HCT116 (cell line): ENCODE measurements at regions not wholly inside any gene's neighbourhood (a gene's known extent, or its start where the extent isn't known, plus 50 kb on each side); places are given as distances from the start of the nearest gene placed in this dataset.

Experiments used
- ATAC-seq: fragments of 200-7000 bp; cut with Tn5 transposase; 2 replicates; pipeline ENCODE4 v1.9.1; 2020; ENCODE audit warnings: mild to moderate bottlenecking, moderate library complexity
- BruUV-seq: library from RNA; stranded (reverse); fragments of 400-500 nt; replicated peaks from 2 replicates; lab custom pipeline; 2021; lab: Mats Ljungman, UMichigan
- CTCF ChIA-PET: fragments of 300-600 bp; sonication (Branson Sonifier 250); formaldehyde crosslinking; loops from one replicate; lab custom pipeline; 2021; ENCODE audit warnings: antibody characterized with exemption; lab: Charles Lee
- POLR2A ChIA-PET: fragments of 300-600, 350-600 bp; sonication (Branson Sonifier 250); formaldehyde crosslinking; loops from one replicate; lab custom pipeline; 2021; ENCODE audit warnings: antibody characterized with exemption; lab: Charles Lee
- RAD21 ChIA-PET, 2 experiments: fragments of 300-600 bp; sonication (Branson Sonifier 250); formaldehyde crosslinking; loops; one replicate each; lab custom pipeline; 2023; ENCODE audit warnings: low total read pairs in 2 of 2; ENCODE audit not compliant: uncharacterized antibody in 2 of 2, unreplicated experiment in 2 of 2, low non-redundant PET in 1 of 2; lab: Charles Lee
- DNase-seq: peaks from one replicate; pipeline ENCODE4 v3.0.0-alpha.2; 2010; ENCODE audit warnings: low read depth, low spot score
- H2AFZ ChIP-seq: fragments of 200-600 bp; shearing (Covaris generic), sonication (generic); 2 replicates; pipeline ENCODE4 v1.6.1; 2017; ENCODE audit warnings: low read depth, mixed run types, mixed read lengths, antibody characterized with exemption, low read length; ENCODE audit not compliant: poor library complexity, severe bottlenecking
- H3K27ac ChIP-seq: 2 replicates; pipeline ENCODE4 v1.5.1; 2012; ENCODE audit warnings: low read depth, low read length
- H3K27me3 ChIP-seq: fragments of 200-600 bp; sonication (generic); 2 replicates; pipeline ENCODE4 v1.6.1; 2016; ENCODE audit warnings: mixed run types, low read length, mixed read lengths; ENCODE audit not compliant: insufficient read depth
- H3K36me3 ChIP-seq, 2 experiments: fragments of 200-500 bp in 1 of 2; fragments of 200-600 bp in 1 of 2; sonication (Bioruptor generic) in 1 of 2; sonication (generic) in 1 of 2; 2 replicates each; pipeline versions ENCODE4 v1.5.1 to v1.6.1; 2014 to 2016; ENCODE audit warnings: low read length in 2 of 2, inconsistent platforms in 1 of 2, mixed read lengths in 1 of 2, mixed run types in 1 of 2; ENCODE audit not compliant: insufficient read depth in 2 of 2, control insufficient read depth in 1 of 2
- H3K4me1 ChIP-seq, 2 experiments: fragments of 200-600 bp in 1 of 2; sonication (generic) in 1 of 2; 2 replicates each; pipeline versions ENCODE4 v1.5.1 to v1.6.1; 2012 to 2017; ENCODE audit warnings: low read length in 2 of 2, inconsistent platforms in 1 of 2, mild to moderate bottlenecking in 1 of 2, mixed read lengths in 1 of 2, mixed run types in 1 of 2, moderate library complexity in 1 of 2; ENCODE audit not compliant: insufficient read depth in 2 of 2, control insufficient read depth in 1 of 2
- H3K4me2 ChIP-seq: fragments of 200-600 bp; sonication (generic); 2 replicates; pipeline ENCODE4 v1.6.1; 2017; ENCODE audit warnings: mixed run types, low read length, mixed read lengths
- H3K4me3 ChIP-seq, 2 experiments: fragments of 200-600 bp in 1 of 2; sonication (generic) in 1 of 2; replicated peaks in 1 of 2; 2 replicates each; pipeline ENCODE4 v1.5.1; 2011 to 2016; ENCODE audit warnings: low read length in 2 of 2, control low read depth in 1 of 2, low read depth in 1 of 2, mild to moderate bottlenecking in 1 of 2, mixed read lengths in 1 of 2, mixed run types in 1 of 2
- H3K79me2 ChIP-seq: fragments of 200-600 bp; sonication (generic); 2 replicates; pipeline ENCODE4 v1.6.1; 2017; ENCODE audit warnings: mild to moderate bottlenecking, mixed run types, low read length, moderate library complexity, mixed read lengths; ENCODE audit not compliant: insufficient read depth
- H3K9ac ChIP-seq: fragments of 200-600 bp; sonication (generic); 2 replicates; pipeline ENCODE4 v1.6.1; 2016; ENCODE audit warnings: low read length, mixed read lengths
- H3K9me2 ChIP-seq: fragments of 200-600 bp; sonication (generic), shearing (Covaris generic); 2 replicates; pipeline ENCODE4 v1.6.1; 2017; ENCODE audit warnings: mixed run types, mild to moderate bottlenecking, moderate library complexity; ENCODE audit not compliant: insufficient read depth
- H3K9me3 ChIP-seq, 2 experiments: fragments of 200-500 bp in 1 of 2; fragments of 200-600 bp in 1 of 2; sonication (Bioruptor generic) in 1 of 2; sonication (generic) in 1 of 2; 2 replicates each; pipeline ENCODE4 v1.6.1; 2014 to 2017; ENCODE audit warnings: low read length in 2 of 2, mixed read lengths in 2 of 2, inconsistent platforms in 1 of 2, low read depth in 1 of 2, mild to moderate bottlenecking in 1 of 2, mixed run types in 1 of 2, moderate library complexity in 1 of 2; ENCODE audit not compliant: control insufficient read depth in 1 of 2, insufficient read depth in 1 of 2
- H4K20me1 ChIP-seq: fragments of 200-600 bp; sonication (generic), shearing (Covaris generic); 2 replicates; pipeline ENCODE4 v1.6.1; 2017; ENCODE audit warnings: mixed run types, mild to moderate bottlenecking, moderate library complexity; ENCODE audit not compliant: insufficient read depth
- ATF3 ChIP-seq: IDR thresholded peaks from 2 replicates; pipeline ENCODE4 v1.6.1; 2012
- CBX3 ChIP-seq: IDR thresholded peaks from 2 replicates; pipeline ENCODE4 v1.6.1; 2012; ENCODE audit warnings: low read depth
- CEBPB ChIP-seq: IDR thresholded peaks from 2 replicates; pipeline ENCODE4 v1.6.1; 2012; ENCODE audit warnings: low read depth
- CTCF ChIP-seq, 3 experiments: fragments of 200-600 bp in 1 of 3; sonication (generic) in 1 of 3; IDR thresholded peaks in 2 of 3; conservative IDR thresholded peaks in 1 of 3; 2 replicates each; pipeline ENCODE4 v1.5.1; 2012 to 2017; ENCODE audit warnings: low read depth in 2 of 3, low read length in 2 of 3, antibody characterized with exemption in 1 of 3, borderline replicate concordance in 1 of 3, control low read depth in 1 of 3, mild to moderate bottlenecking in 1 of 3, mixed read lengths in 1 of 3, mixed run types in 1 of 3, moderate library complexity in 1 of 3; ENCODE audit not compliant: insufficient read depth in 1 of 3
- ELF1 ChIP-seq: IDR thresholded peaks from 2 replicates; pipeline ENCODE4 v1.6.1; 2012; ENCODE audit warnings: low read depth, borderline replicate concordance
- FOSL1 ChIP-seq: IDR thresholded peaks from 2 replicates; pipeline ENCODE4 v1.6.1; 2012; ENCODE audit warnings: low read depth
- JUND ChIP-seq: IDR thresholded peaks from 2 replicates; pipeline ENCODE4 v1.6.1; 2012
- MAX ChIP-seq: IDR thresholded peaks from 2 replicates; pipeline ENCODE4 v1.6.1; 2012
- POLR2AphosphoS5 ChIP-seq: IDR thresholded peaks from 2 replicates; pipeline ENCODE4 v1.6.1; 2011; ENCODE audit warnings: mild to moderate bottlenecking, low read depth, low read length, moderate library complexity
- RAD21 ChIP-seq: IDR thresholded peaks from 2 replicates; pipeline ENCODE4 v1.6.1; 2012; ENCODE audit warnings: low read depth, mild to moderate bottlenecking
- REST ChIP-seq: IDR thresholded peaks from 2 replicates; pipeline ENCODE4 v1.6.1; 2012; ENCODE audit warnings: low read depth
- SIN3A ChIP-seq: IDR thresholded peaks from 2 replicates; pipeline ENCODE4 v1.6.1; 2012; ENCODE audit warnings: low read depth
- SP1 ChIP-seq: IDR thresholded peaks from 2 replicates; pipeline ENCODE4 v1.6.1; 2012; ENCODE audit warnings: low read depth
- SRF ChIP-seq: IDR thresholded peaks from 2 replicates; pipeline ENCODE4 v1.6.1; 2012; ENCODE audit warnings: low read depth
- YY1 ChIP-seq: IDR thresholded peaks from 2 replicates; pipeline ENCODE4 v1.6.1; 2011; ENCODE audit warnings: low read length, low read depth, moderate library complexity, mild to moderate bottlenecking; ENCODE audit not compliant: insufficient replicate concordance; ENCODE audit errors: extremely low read depth
- ZBTB33 ChIP-seq: IDR thresholded peaks from 2 replicates; pipeline ENCODE4 v1.6.1; 2011; ENCODE audit warnings: mild to moderate bottlenecking, low read length, moderate library complexity; ENCODE audit not compliant: insufficient replicate concordance; ENCODE audit errors: extremely low read depth
- ZNF274 ChIP-seq: fragments of 200-500 bp; sonication (Bioruptor generic); IDR thresholded peaks from 2 replicates; pipeline ENCODE4 v1.6.1; 2014; ENCODE audit warnings: mild to moderate bottlenecking, low read depth, low read length, inconsistent platforms
- intact Hi-C: fragments of 100-400 bp; cut with micrococcal nuclease; formaldehyde crosslinking; loops from 2 replicates; pipeline ENCODE4 v1.10.0; 2022

- BruUV-seq: no TSS peak
- H3K9ac ChIP-seq: no peak overlapping the region
- intact Hi-C loops: no loop called here
- H3K4me2 ChIP-seq: no peak overlapping the region
- RAD21 ChIA-PET: no interaction called here
- no peaks in the 10 kb centered on the region for H3K9me3 ChIP-seq
- H3K9me2 ChIP-seq: no peaks in the 10 kb centered on the region
- DNase-seq: no peak
- POLR2A ChIA-PET: no interaction called here
- CTCF ChIA-PET: no interaction called here
- no peaks in the 10 kb centered on the region for H3K79me2 ChIP-seq
- H3K4me1 ChIP-seq: no peaks in the 10 kb centered on the region
- H2AFZ ChIP-seq: no peak overlapping the region
- no peak overlapping the region for H3K4me3 ChIP-seq
- no peak for TF ChIP-seq RAD21
- no peak for TF ChIP-seq SRF
- TF ChIP-seq CEBPB: no peak
- TF ChIP-seq ZNF274: no peak
- no peak for TF ChIP-seq SIN3A
- no peak for TF ChIP-seq POLR2AphosphoS5
- no peak for TF ChIP-seq REST
- TF ChIP-seq CBX3: no peak
- no peak for TF ChIP-seq ATF3
- TF ChIP-seq FOSL1: no peak
- TF ChIP-seq ZBTB33: no peak
- TF ChIP-seq MAX: no peak
- no peak for TF ChIP-seq JUND
- no peak for TF ChIP-seq CTCF (IDR thresholded peaks at IDR 0.05 in 2 of 3, conservative IDR thresholded peaks at IDR 0.05 in 1 of 3; ENCODE audit: borderline replicate concordance in 1 of 3, insufficient read depth in 1 of 3, low read depth in 2 of 3, low read length in 2 of 3)
- TF ChIP-seq YY1: no peak
- no peak for TF ChIP-seq SP1
- TF ChIP-seq ELF1: no peak
- ATAC-seq: no peak
- H3K27ac ChIP-seq: no peak overlapping the region
- H3K36me3 ChIP-seq: no peaks in the 10 kb centered on the region
- H4K20me1 ChIP-seq: no peaks in the 10 kb centered on the region
- H3K27me3 ChIP-seq: peaks cover 18% of the 10 kb centered on the region
Observed at GRCh38 chr9:106032978-106033377, 338.6 kb downstream of the TMEM38B start.
